ENCODE measurements at regions not wholly inside any gene's neighbourhood (a gene's known extent, or its start where the extent isn't known, plus 50 kb on each side); places are given as distances from the start of the nearest gene placed in this dataset.

DNA sequence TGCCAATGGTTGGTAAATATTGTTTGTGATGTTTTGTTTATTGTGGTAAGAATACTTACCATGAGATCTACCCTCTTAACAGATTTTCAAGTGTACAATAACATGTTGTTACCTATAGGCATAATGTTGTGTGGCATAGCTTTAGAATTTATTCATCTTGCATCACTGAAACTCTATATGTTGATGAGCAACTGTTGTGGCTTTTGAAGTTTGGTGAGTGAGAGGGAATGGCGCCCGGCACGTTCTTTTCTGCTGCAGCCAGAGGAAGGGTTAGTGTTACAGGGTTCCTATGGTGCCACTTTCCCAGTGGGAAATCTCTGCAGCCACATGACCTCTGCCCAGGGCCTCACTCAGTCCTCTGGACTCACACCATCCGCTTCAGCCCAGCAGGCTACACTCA lies 342.5 kb upstream of the ADGRL2 start:
- whole genome bisulfite sequencing, 2 experiments, result 67 to 72% methylated on average over 4 of the region's 4 CpGs
- H3K27me3 ChIP-seq (ENCODE audit: control insufficient read depth, insufficient read depth, low read length, poor library complexity, severe bottlenecking), result no peaks in the 10 kb centered on the region
- H3K4me3 ChIP-seq (ENCODE audit: insufficient read depth, low read depth, low read length), result no peak overlapping the region
- H3K36me3 ChIP-seq (ENCODE audit: control insufficient read depth, insufficient read depth, low read length), result no peaks in the 10 kb centered on the region
- H3K4me1 ChIP-seq (ENCODE audit: control insufficient read depth, insufficient read depth, low read length), result peaks cover 3% of the 10 kb centered on the region
- H3K27ac ChIP-seq (ENCODE audit: insufficient read depth, low read depth, low read length, poor library complexity, severe bottlenecking), result no peak overlapping the region
- H3K9me3 ChIP-seq (ENCODE audit: control insufficient read depth, low read length), result no peaks in the 10 kb centered on the region

DNA sequence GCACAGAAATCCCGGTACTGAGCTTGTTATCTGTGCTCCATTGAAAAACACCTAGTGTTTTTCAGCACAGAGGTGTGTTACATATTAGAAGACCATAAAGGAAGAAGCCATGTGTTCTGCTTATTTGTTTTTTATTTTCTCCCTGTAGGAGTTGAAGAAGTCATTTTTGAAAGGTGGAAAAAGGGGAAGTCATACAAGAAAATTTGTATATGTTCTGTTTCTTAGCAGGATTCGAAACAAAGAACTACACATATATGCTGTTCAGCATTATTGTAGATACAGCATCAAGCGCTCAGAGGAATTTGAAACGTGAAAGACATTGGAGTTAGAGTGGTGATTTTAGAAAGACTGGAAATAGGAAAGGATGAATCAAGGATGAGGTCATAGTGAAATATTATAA lies 345.3 kb upstream of the ADGRL2 start:
- Histone ChIP-seq H3K9me3 (ENCODE audit: control insufficient read depth, low read length) (no peaks in the 10 kb centered on the region), H3K36me3 (ENCODE audit: control insufficient read depth, insufficient read depth, low read length) (no peaks in the 10 kb centered on the region), H3K4me1 (ENCODE audit: control insufficient read depth, insufficient read depth, low read length) (no peaks in the 10 kb centered on the region), H3K27ac (ENCODE audit: insufficient read depth, low read depth, low read length, poor library complexity, severe bottlenecking) (no peak overlapping the region), H3K4me3 (ENCODE audit: insufficient read depth, low read depth, low read length) (no peak overlapping the region), H3K27me3 (ENCODE audit: control insufficient read depth, insufficient read depth, low read length, poor library complexity, severe bottlenecking) (no peaks in the 10 kb centered on the region)
- WGBS, 2 experiments, result 95 to 97% methylated on average over 3 to 4 of the region's 4 CpGs

DNA sequence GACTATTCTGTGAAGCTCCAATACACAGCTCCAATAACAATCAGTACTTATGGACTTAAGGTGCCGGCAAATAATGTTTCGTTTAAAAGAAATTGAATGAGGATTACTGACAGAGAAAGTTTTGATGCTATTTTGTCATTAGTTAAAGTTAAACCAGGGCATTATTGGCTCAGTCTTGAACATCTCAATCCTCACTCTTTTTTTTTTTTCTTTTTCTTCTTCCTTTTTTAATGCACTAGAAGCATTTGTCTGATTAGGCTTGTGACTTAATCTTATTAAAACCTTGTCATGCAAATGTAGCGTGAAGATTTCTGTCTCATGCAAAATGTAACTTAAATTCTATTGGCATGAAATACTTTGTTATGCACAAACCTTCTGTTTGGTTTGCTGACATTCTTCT lies 346.8 kb upstream of the ADGRL2 start:
- Histone ChIP-seq H3K4me3 (ENCODE audit: insufficient read depth, low read depth, low read length) (no peak overlapping the region), H3K36me3 (ENCODE audit: control insufficient read depth, insufficient read depth, low read length) (no peaks in the 10 kb centered on the region), H3K4me1 (ENCODE audit: control insufficient read depth, insufficient read depth, low read length) (no peaks in the 10 kb centered on the region), H3K27ac (ENCODE audit: insufficient read depth, low read depth, low read length, poor library complexity, severe bottlenecking) (no peak overlapping the region), H3K9me3 (ENCODE audit: control insufficient read depth, low read length) (no peaks in the 10 kb centered on the region), H3K27me3 (ENCODE audit: control insufficient read depth, insufficient read depth, low read length, poor library complexity, severe bottlenecking) (no peaks in the 10 kb centered on the region)
- 88 to 100% methylated on average over 1 to 3 of the region's 3 CpGs for WGBS, 2 experiments

DNA sequence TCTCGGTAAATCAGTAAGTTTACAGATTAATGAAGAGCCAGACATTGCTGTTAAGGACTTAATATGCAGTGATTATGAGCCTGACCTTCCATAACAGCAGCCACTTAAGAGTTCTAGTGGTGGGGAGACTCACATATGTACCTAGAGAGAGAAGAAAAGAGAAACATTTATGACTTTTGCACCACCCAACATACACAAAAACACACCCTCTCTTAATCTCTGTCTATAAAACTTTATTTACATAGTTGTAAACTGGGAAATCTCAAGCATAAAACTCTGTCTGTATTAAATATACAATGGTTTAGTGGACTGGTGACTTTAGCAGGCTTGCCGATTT lies 347.4 kb upstream of the ADGRL2 start:
- Histone ChIP-seq H3K27ac (ENCODE audit: insufficient read depth, low read depth, low read length, poor library complexity, severe bottlenecking) (no peak overlapping the region), H3K4me3 (ENCODE audit: insufficient read depth, low read depth, low read length) (no peak overlapping the region), H3K4me1 (ENCODE audit: control insufficient read depth, insufficient read depth, low read length) (no peaks in the 10 kb centered on the region), H3K27me3 (ENCODE audit: control insufficient read depth, insufficient read depth, low read length, poor library complexity, severe bottlenecking) (no peaks in the 10 kb centered on the region), H3K9me3 (ENCODE audit: control insufficient read depth, low read length) (no peaks in the 10 kb centered on the region), H3K36me3 (ENCODE audit: control insufficient read depth, insufficient read depth, low read length) (no peaks in the 10 kb centered on the region)
- 92 to 95% methylated on average over 2 of the region's 2 CpGs for WGBS, 2 experiments

DNA sequence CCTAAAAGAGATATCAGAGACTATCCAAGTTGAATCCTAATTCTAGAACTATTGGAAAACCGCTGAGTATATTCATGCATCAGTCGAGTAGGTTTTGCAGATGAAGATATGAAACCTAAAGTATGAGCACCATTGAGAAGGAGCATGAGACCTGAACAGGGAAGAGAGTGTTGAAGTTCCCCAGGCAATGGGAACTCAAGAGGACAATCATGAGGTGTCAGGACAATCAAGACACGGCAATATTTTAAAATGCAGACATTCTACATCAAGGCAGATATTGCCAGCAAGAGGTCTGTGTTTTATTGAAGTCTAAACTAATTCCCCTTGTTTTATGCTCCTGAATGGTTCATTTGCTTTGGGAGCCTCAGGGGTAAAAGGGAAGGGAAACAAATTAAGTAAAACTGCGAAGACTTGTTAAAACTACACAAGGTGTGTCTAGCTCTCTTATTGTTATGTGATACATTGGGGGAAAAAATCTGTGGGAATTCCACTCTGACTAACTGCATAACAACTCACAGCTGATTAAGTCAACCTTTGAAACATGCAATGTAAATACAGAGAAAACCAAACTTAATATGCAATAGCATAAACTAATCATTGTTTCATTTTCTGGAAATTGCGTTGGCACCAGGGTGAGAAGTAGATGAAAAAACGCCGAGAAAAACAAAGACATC lies 347.9 kb upstream of the ADGRL2 start:
- no peaks in the 10 kb centered on the region for H3K9me3 ChIP-seq (ENCODE audit: control insufficient read depth, low read length)
- H3K4me1 ChIP-seq (ENCODE audit: control insufficient read depth, insufficient read depth, low read length), result no peaks in the 10 kb centered on the region
- H3K4me3 ChIP-seq (ENCODE audit: insufficient read depth, low read depth, low read length), result no peak overlapping the region
- H3K36me3 ChIP-seq (ENCODE audit: control insufficient read depth, insufficient read depth, low read length), result no peaks in the 10 kb centered on the region
- WGBS, 2 experiments, result 91 to 94% methylated on average over 7 of the region's 7 CpGs
- no peak overlapping the region for H3K27ac ChIP-seq (ENCODE audit: insufficient read depth, low read depth, low read length, poor library complexity, severe bottlenecking)
- no peaks in the 10 kb centered on the region for H3K27me3 ChIP-seq (ENCODE audit: control insufficient read depth, insufficient read depth, low read length, poor library complexity, severe bottlenecking)

DNA sequence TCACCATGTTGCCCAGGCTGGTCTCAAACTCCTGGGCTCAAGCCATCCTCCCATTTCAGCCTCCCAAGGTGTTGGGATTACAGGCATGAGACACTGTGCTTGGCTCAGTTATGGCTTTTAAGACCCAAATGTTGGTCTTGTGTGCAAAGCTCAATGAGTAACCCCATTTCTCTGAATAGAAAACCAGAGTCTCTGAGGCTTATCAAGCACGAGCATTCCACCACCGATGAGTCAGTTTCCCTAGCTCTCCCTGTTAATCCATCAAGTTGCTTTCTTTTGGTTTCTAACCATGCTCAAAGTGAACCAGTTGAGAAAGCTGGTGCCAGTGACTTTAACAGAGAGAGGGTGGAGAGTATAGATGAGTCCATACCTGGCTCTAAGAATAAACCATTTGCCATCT lies 350.9 kb upstream of the ADGRL2 start:
- no peaks in the 10 kb centered on the region for H3K36me3 ChIP-seq (ENCODE audit: control insufficient read depth, insufficient read depth, low read length)
- WGBS, 2 experiments, result 94 to 96% methylated on average over 2 of the region's 2 CpGs
- H3K4me1 ChIP-seq (ENCODE audit: control insufficient read depth, insufficient read depth, low read length), result no peaks in the 10 kb centered on the region
- H3K27me3 ChIP-seq (ENCODE audit: control insufficient read depth, insufficient read depth, low read length, poor library complexity, severe bottlenecking), result no peaks in the 10 kb centered on the region
- no peak overlapping the region for H3K27ac ChIP-seq (ENCODE audit: insufficient read depth, low read depth, low read length, poor library complexity, severe bottlenecking)
- no peak overlapping the region for H3K4me3 ChIP-seq (ENCODE audit: insufficient read depth, low read depth, low read length)
- H3K9me3 ChIP-seq (ENCODE audit: control insufficient read depth, low read length), result no peaks in the 10 kb centered on the region

DNA sequence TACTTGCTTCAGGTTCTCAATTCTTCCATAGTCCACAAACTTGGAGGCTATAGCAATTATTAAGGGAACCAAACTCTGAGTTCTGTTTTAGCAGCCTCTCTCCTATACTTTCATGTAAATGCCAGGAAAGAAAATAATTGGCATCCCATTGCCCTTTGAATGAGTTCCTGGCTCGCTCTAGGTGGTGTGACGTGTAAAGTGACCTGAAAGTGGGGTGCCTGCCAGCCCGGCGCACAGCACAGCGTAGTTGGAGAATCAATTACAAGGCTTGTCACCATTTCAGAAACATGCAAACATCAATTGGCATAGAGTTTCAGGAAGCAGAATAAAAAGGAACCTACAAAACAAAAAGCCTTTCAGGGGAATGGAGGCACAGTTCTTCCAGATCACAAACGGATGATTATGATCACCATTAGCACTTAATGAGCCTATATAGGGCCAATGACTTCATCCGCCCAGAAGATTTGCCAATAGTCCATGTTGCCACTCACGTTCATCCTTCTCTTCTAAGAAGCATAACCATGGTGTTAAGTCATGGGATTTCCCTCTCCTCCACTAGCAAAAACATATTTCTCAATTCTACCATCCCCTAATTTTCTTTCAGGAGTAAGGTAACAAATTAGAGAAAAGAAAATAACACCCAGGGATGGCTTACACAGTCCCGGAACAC lies 354.6 kb upstream of the ADGRL2 start:
- Histone ChIP-seq H3K4me3 (ENCODE audit: insufficient read depth, low read depth, low read length) (no peak overlapping the region), H3K4me1 (ENCODE audit: control insufficient read depth, insufficient read depth, low read length) (no peaks in the 10 kb centered on the region), H3K27me3 (ENCODE audit: control insufficient read depth, insufficient read depth, low read length, poor library complexity, severe bottlenecking) (no peaks in the 10 kb centered on the region), H3K36me3 (ENCODE audit: control insufficient read depth, insufficient read depth, low read length) (no peaks in the 10 kb centered on the region), H3K27ac (ENCODE audit: insufficient read depth, low read depth, low read length, poor library complexity, severe bottlenecking) (no peak overlapping the region), H3K9me3 (ENCODE audit: control insufficient read depth, low read length) (no peaks in the 10 kb centered on the region)
- 91 to 94% methylated on average over 9 of the region's 9 CpGs for WGBS, 2 experiments

DNA sequence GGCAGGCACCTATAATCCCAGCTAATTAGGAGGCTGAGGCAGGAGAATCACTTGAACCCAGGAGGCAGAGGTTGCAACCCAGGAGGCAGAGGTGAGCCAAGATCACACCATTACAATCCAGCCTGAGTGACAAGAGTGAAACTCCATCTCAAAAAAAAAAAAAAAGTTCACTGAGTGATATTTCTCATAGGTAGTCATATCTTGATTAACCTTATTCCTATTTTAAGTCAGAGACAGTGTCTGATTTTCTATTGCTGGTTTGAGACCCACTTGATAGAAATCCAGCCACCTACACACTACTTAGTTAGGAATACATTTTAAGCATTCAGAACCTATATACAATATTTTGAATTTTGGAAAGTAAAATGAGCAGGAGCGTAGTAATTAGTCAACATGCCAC lies 357.4 kb upstream of the ADGRL2 start:
- no peak overlapping the region for H3K27ac ChIP-seq (ENCODE audit: insufficient read depth, low read depth, low read length, poor library complexity, severe bottlenecking)
- H3K27me3 ChIP-seq (ENCODE audit: control insufficient read depth, insufficient read depth, low read length, poor library complexity, severe bottlenecking), result no peaks in the 10 kb centered on the region
- H3K36me3 ChIP-seq (ENCODE audit: control insufficient read depth, insufficient read depth, low read length), result no peaks in the 10 kb centered on the region
- WGBS, 2 experiments, result no CpG with 5 or more reads among the region's 1 CpG
- peaks cover 2% of the 10 kb centered on the region for H3K9me3 ChIP-seq (ENCODE audit: control insufficient read depth, low read length)
- H3K4me1 ChIP-seq (ENCODE audit: control insufficient read depth, insufficient read depth, low read length), result no peaks in the 10 kb centered on the region
- no peak overlapping the region for H3K4me3 ChIP-seq (ENCODE audit: insufficient read depth, low read depth, low read length)

DNA sequence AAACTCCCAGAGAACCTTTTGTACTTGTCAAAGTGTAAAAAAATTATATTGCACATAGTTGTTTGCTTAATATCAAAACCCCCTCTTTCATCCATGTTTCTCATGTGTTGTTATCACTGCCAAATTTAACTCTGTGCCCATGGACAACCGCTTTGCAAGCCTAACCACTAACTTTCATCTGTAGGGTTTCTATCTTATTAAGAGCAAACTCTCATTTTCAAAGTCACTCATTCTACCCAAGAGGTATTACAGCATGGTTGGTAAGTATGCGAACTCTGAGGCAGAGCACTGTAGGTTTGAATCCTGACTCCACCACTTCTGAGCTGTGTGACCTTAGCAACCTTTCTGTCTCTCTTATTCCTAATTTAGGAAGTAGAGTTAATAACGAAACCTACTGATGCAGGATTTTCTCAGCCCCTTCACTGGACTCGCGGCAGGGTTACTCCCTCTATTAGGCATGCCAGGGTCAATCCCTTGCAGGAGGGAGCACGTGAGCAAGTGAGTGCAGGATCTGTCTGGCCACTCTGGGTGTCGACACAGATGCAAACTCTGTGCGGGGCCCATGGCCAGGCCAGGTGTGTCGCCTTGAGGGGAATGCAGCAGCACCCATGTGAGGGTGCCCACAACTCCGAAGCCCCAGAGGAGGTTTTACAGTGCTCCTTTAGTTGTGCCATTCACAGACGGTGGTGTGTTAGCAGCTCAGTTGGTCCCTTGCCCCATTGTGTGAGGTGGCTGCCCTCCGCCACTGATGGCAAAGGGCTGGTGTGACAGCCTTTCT lies 361.5 kb upstream of the ADGRL2 start:
- H3K9me3 ChIP-seq (ENCODE audit: control insufficient read depth, low read length), result peaks cover 2% of the 10 kb centered on the region
- no peak overlapping the region for H3K27ac ChIP-seq (ENCODE audit: insufficient read depth, low read depth, low read length, poor library complexity, severe bottlenecking)
- no peaks in the 10 kb centered on the region for H3K36me3 ChIP-seq (ENCODE audit: control insufficient read depth, insufficient read depth, low read length)
- no peak overlapping the region for H3K4me3 ChIP-seq (ENCODE audit: insufficient read depth, low read depth, low read length)
- 95 to 98% methylated on average over 12 of the region's 12 CpGs for WGBS, 2 experiments
- H3K4me1 ChIP-seq (ENCODE audit: control insufficient read depth, insufficient read depth, low read length), result no peaks in the 10 kb centered on the region
- H3K27me3 ChIP-seq (ENCODE audit: control insufficient read depth, insufficient read depth, low read length, poor library complexity, severe bottlenecking), result no peaks in the 10 kb centered on the region

DNA sequence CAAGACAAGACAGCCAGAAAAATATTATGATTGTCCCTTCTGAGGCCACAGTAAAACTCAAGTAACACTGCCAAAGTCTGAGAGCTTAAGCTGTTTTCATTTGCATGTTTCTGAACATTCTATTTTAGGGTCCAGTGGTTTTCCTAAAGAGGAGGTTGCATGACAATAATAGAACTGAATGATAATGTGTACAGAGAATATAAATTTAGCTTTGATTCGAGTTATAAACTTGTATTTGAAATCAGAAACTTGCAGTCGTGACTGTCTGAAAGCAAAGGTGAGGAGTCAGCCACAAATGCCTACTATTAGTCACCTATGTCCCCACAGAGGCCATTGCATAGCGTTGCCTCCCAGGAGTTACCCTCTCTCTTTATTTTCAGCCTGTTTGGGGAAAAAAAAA lies 363.1 kb upstream of the ADGRL2 start:
- no peak overlapping the region for H3K27ac ChIP-seq (ENCODE audit: insufficient read depth, low read depth, low read length, poor library complexity, severe bottlenecking)
- H3K9me3 ChIP-seq (ENCODE audit: control insufficient read depth, low read length), result peaks cover 2% of the 10 kb centered on the region
- H3K27me3 ChIP-seq (ENCODE audit: control insufficient read depth, insufficient read depth, low read length, poor library complexity, severe bottlenecking), result no peaks in the 10 kb centered on the region
- no peaks in the 10 kb centered on the region for H3K36me3 ChIP-seq (ENCODE audit: control insufficient read depth, insufficient read depth, low read length)
- WGBS, 2 experiments, result 76 to 80% methylated on average over 3 of the region's 3 CpGs
- no peak overlapping the region for H3K4me3 ChIP-seq (ENCODE audit: insufficient read depth, low read depth, low read length)
- H3K4me1 ChIP-seq (ENCODE audit: control insufficient read depth, insufficient read depth, low read length), result peaks cover 2% of the 10 kb centered on the region
